Tibial nerve (tissue), 4 donors: ENCODE measurements at regions not wholly inside any gene's neighbourhood (a gene's known extent, or its start where the extent isn't known, plus 50 kb on each side); places are given as distances from the start of the nearest gene placed in this dataset.

Experiments used
- DNase-seq, 2 donors: peaks; one replicate each; pipeline ENCODE4 v3.0.0-alpha.2; 2019; ENCODE audit warnings: low spot score in 2 of 2
- H3K27ac ChIP-seq, 4 donors: fragments of 200-600 bp; sonication (generic) in 3 of 4; one replicate each; pipeline ENCODE4 v1.5.1; 2017 to 2019; ENCODE audit warnings: mild to moderate bottlenecking in 1 of 4
- H3K27me3 ChIP-seq, 2 donors: fragments of 200-600 bp; sonication (generic) in 1 of 2; one replicate each; pipeline versions ENCODE4 v1.5.1 to v1.6.0; 2017 to 2019
- H3K36me3 ChIP-seq, 3 donors: fragments of 200-600 bp; sonication (generic); one replicate each; pipeline ENCODE4 v1.5.1; 2018 to 2019
- H3K4me1 ChIP-seq, 4 donors: fragments of 200-600 bp; sonication (generic) in 3 of 4; one replicate each; pipeline ENCODE4 v1.5.1; 2017 to 2019
- H3K4me3 ChIP-seq, 4 donors: fragments of 200-600 bp; sonication (generic) in 3 of 4; one replicate each; pipeline ENCODE4 v1.5.1; 2017 to 2019; ENCODE audit warnings: mild to moderate bottlenecking in 1 of 4, moderate library complexity in 1 of 4
- H3K9me3 ChIP-seq, 4 donors: fragments of 200-600 bp; sonication (generic) in 3 of 4; one replicate each; pipeline ENCODE4 v1.5.1; 2017 to 2019
- CTCF ChIP-seq, 5 experiments: fragments of 200-600 bp in 3 of 5; fragments of 450-650 bp in 2 of 5; sonication (generic) in 3 of 5; IDR thresholded peaks; one replicate each; pipeline ENCODE4 v1.5.1; 2016 to 2019; ENCODE audit warnings: antibody characterized with exemption in 5 of 5, mild to moderate bottlenecking in 3 of 5, moderate library complexity in 2 of 5
- EP300 ChIP-seq, 2 donors: sonication (generic); formaldehyde crosslinking; IDR thresholded peaks; one replicate each; pipeline ENCODE4 v1.6.1; 2017; ENCODE audit warnings: antibody characterized with exemption in 2 of 2, mild to moderate bottlenecking in 1 of 2
- POLR2A ChIP-seq, 2 donors: fragments of 450-650 bp; IDR thresholded peaks; one replicate each; pipeline ENCODE4 v1.6.1; 2017; ENCODE audit warnings: antibody characterized with exemption in 2 of 2, mild to moderate bottlenecking in 2 of 2, moderate library complexity in 2 of 2
- WGBS, 2 donors: methylation state at CpG; one replicate each; pipeline ENCODE4 v1.1.5; 2018; 5-methylcytosine and 5-hydroxymethylcytosine counted together

DNA sequence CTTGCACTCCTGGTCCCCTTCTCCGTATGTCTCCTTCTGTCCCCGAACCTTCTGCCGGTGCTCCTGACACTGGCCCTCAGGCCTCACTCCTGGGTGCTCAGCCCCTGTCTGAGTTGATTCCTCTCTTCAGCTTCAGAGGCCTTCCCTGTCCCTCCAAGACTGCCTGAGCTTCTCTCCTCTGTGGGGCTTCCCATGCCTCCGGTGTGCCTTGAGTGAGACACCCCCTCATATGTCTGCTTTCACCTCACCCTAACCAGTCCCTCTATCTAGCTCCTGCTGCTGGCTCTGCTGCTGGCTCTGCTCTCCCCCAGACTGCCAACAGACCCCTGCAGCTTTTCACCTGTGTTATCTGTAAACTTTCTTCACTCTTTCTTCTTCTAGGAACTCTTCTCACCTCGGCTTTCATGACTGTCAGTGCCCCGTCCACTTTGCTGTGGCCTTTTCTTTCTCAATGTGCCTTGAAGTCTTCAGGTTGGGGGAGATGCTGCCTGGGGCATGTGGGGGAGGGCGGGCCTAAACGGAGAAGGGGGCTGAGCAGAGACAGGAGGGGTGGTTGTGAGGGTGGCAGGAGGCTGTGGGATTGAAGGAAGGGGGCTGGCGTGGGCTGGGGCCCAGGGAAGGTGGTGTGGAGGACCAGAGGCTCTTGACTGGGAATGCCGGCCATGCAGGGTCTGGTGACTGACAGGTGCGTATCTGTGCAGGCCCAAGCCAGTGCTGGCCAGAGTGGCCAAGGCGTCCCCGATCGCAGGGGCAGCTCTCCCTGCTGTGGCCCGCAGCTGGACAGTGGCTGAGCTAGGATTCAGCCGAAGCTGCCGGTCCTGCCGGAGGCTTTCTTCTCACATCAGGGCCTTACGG, 81.3 kb downstream of the METRNL start:
- TF ChIP-seq POLR2A (IDR thresholded peaks at IDR 0.05) (no peak), EP300 (IDR thresholded peaks at IDR 0.05) (no peak), CTCF (IDR thresholded peaks at IDR 0.05) (no peak)
- Histone ChIP-seq H3K36me3 (no peaks in the 10 kb centered on the region), H3K27me3 (no peaks in the 10 kb centered on the region), H3K4me1 (peaks cover 0 to 4% (median 2%) of the 10 kb centered on the region in 4 donors), H3K4me3 (no peak overlapping the region), H3K27ac (no peak overlapping the region), H3K9me3 (peaks cover 0 to 3% (median 0%) of the 10 kb centered on the region in 4 donors)
- 83 to 84% methylated on average over 16 to 19 of the region's 19 CpGs for WGBS, 2 donors
- no peak for DNase-seq

- TF ChIP-seq CTCF (IDR thresholded peaks at IDR 0.05) (no peak), EP300 (IDR thresholded peaks at IDR 0.05) (no peak), POLR2A (IDR thresholded peaks at IDR 0.05) (no peak)
- WGBS, 2 donors, result 73 to 78% methylated on average over 14 of the region's 14 CpGs
- H3K27me3 ChIP-seq, result no peaks in the 10 kb centered on the region
- peaks cover 0 to 3% (median 0%) of the 10 kb centered on the region in 4 donors for H3K9me3 ChIP-seq
- H3K4me3 ChIP-seq, result no peak overlapping the region
- H3K27ac ChIP-seq, result no peak overlapping the region
- no peaks in the 10 kb centered on the region for H3K4me1 ChIP-seq
- peak in 1 of 2 donors; percentile 4 for DNase-seq
- H3K36me3 ChIP-seq, result no peaks in the 10 kb centered on the region
These were observed 82.1 kb downstream of the METRNL start for GRCh38 chr17:83161298-83162034.

DNA sequence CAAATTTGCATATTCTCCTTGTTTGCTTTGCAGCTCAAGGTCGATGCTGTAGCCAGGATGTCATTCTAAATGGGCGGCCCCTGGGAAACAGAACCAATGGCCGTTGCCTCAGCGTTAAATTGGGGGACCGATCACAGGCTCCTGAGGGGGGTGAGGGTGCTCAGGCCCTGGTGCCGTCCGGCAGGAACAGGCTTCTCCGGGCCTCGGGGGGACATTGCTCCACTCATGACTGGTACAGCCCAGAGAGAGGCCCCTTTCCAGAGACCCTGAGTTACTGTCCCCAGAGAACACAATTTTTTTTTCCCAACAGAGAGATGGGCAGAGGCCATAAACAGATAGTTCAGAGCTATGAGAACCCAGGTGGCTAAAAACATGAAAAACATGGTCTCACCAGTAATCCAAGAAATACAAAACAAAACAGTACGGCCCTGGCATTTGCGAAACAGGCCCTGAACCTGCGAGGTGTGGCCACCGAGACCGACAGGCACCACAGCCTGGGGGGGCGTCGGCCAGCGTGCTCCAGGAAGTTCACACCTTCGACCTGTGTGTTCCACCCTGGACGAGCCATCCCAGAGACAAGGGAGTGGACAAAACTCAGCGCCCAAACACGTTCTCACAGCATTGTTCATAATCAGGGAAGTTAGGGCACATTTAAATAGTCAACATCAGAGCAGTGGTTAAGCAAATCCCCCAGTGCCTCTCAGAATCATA, 82.8 kb downstream of the METRNL start:
- Histone ChIP-seq H3K4me1 (no peaks in the 10 kb centered on the region), H3K36me3 (no peaks in the 10 kb centered on the region), H3K9me3 (peaks cover 0 to 3% (median 0%) of the 10 kb centered on the region in 4 donors), H3K4me3 (no peak overlapping the region), H3K27me3 (no peaks in the 10 kb centered on the region), H3K27ac (no peak overlapping the region)
- DNase-seq, result peak in 1 of 2 donors; percentile 3
- TF ChIP-seq EP300 (IDR thresholded peaks at IDR 0.05) (no peak), POLR2A (IDR thresholded peaks at IDR 0.05) (no peak), CTCF (IDR thresholded peaks at IDR 0.05) (no peak)
- WGBS, 2 donors, result 81 to 86% methylated on average over 21 of the region's 21 CpGs

GRCh38 chr17:83164490-83164889, 85.1 kb downstream of the METRNL start:
- no peak for DNase-seq
- H3K4me3 ChIP-seq, result no peak overlapping the region
- H3K9me3 ChIP-seq, result peaks cover 0 to 3% (median 0%) of the 10 kb centered on the region in 4 donors
- H3K27me3 ChIP-seq, result no peaks in the 10 kb centered on the region
- no peak overlapping the region for H3K27ac ChIP-seq
- TF ChIP-seq POLR2A (IDR thresholded peaks at IDR 0.05) (no peak), EP300 (IDR thresholded peaks at IDR 0.05) (no peak), CTCF (IDR thresholded peaks at IDR 0.05) (no peak)
- no peaks in the 10 kb centered on the region for H3K4me1 ChIP-seq
- 76 to 80% methylated on average over 3 of the region's 3 CpGs for WGBS, 2 donors
- H3K36me3 ChIP-seq, result no peaks in the 10 kb centered on the region
